ENCODE measurements at regions not wholly inside any gene's neighbourhood (a gene's known extent, or its start where the extent isn't known, plus 50 kb on each side); places are given as distances from the start of the nearest gene placed in this dataset.

DNA sequence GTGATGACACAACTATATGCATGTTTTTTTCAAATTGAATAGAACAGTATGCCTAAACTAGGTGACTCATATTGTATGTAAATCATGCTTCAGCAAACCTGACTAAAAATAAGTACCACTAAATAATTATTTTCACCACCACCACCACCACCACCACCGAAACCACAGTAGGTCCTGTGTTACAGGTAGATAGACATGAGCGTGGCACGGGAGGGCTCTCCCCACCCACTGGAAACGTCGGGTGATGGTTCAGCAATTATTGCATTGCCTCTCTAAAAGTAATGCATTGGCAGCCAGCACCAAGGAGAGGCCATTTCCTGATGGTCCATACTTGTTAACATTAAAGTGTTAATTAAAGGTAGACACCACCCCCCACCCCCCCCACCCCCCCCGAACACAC is 297.0 kb upstream of the NCAM2 start:
- TF ChIP-seq, protein P1, sequence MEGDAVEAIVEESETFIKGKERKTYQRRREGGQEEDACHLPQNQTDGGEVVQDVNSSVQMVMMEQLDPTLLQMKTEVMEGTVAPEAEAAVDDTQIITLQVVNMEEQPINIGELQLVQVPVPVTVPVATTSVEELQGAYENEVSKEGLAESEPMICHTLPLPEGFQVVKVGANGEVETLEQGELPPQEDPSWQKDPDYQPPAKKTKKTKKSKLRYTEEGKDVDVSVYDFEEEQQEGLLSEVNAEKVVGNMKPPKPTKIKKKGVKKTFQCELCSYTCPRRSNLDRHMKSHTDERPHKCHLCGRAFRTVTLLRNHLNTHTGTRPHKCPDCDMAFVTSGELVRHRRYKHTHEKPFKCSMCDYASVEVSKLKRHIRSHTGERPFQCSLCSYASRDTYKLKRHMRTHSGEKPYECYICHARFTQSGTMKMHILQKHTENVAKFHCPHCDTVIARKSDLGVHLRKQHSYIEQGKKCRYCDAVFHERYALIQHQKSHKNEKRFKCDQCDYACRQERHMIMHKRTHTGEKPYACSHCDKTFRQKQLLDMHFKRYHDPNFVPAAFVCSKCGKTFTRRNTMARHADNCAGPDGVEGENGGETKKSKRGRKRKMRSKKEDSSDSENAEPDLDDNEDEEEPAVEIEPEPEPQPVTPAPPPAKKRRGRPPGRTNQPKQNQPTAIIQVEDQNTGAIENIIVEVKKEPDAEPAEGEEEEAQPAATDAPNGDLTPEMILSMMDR (conservative IDR thresholded peaks at IDR 0.05), result no peak
- TF ChIP-seq ZFX (IDR thresholded peaks at IDR 0.05), result no peak
